GM19468 (cell line): ENCODE measurements at regions not wholly inside any gene's neighbourhood (a gene's known extent, or its start where the extent isn't known, plus 50 kb on each side); places are given as distances from the start of the nearest gene placed in this dataset.

Experiments used
- ATAC-seq: cut with Tn5 transposase; IDR thresholded peaks from one replicate; pipeline ENCODE4 v1.9.1; 2021; ENCODE audit warnings: mild to moderate bottlenecking, moderate library complexity, moderate number of reproducible peaks; ENCODE audit not compliant: unreplicated experiment; ENCODE audit errors: extremely low read depth

- ATAC-seq: no peak
These were observed 319.3 kb upstream of the NOVA1 start for GRCh38 chr14:26917086-26917485.

- ATAC-seq: no peak
These were observed 328.2 kb upstream of the NOVA1 start for GRCh38 chr14:26925876-26926584.

GRCh38 chr14:26926585-26926984, 328.8 kb upstream of the NOVA1 start:
- no peak for ATAC-seq

- ATAC-seq: no peak
These were observed 330.2 kb upstream of the NOVA1 start for GRCh38 chr14:26928019-26928418.

GRCh38 chr14:26929361-26929760, 331.5 kb upstream of the NOVA1 start:
- no peak for ATAC-seq

- no peak for ATAC-seq
These were observed 332.7 kb upstream of the NOVA1 start for GRCh38 chr14:26930576-26930975.

GRCh38 chr14:26932606-26933005, 334.8 kb upstream of the NOVA1 start:
- ATAC-seq: no peak

- ATAC-seq: no peak
These were observed 335.6 kb upstream of the NOVA1 start for GRCh38 chr14:26933431-26933830.

GRCh38 chr14:26934151-26934550, 336.3 kb upstream of the NOVA1 start:
- ATAC-seq: no peak

- ATAC-seq: no peak
These were observed 337.9 kb upstream of the NOVA1 start for GRCh38 chr14:26935733-26936132.

- ATAC-seq: no peak
These were observed 340.2 kb upstream of the NOVA1 start for GRCh38 chr14:26938054-26938453.

- no peak for ATAC-seq
These were observed 341.9 kb upstream of the NOVA1 start for GRCh38 chr14:26939755-26940154.

GRCh38 chr14:26941521-26941920, 343.7 kb upstream of the NOVA1 start:
- no peak for ATAC-seq

GRCh38 chr14:26947265-26947664, 349.4 kb upstream of the NOVA1 start:
- ATAC-seq: no peak

GRCh38 chr14:26959437-26959836, 361.6 kb upstream of the NOVA1 start:
- ATAC-seq: no peak

- no peak for ATAC-seq
These were observed 362.3 kb upstream of the NOVA1 start for GRCh38 chr14:26959972-26960660.

GRCh38 chr14:26963711-26964110, 365.9 kb upstream of the NOVA1 start:
- ATAC-seq: no peak

- no peak for ATAC-seq
These were observed 367.7 kb upstream of the NOVA1 start for GRCh38 chr14:26965490-26965889.

GRCh38 chr14:26966908-26967307, 369.1 kb upstream of the NOVA1 start:
- no peak for ATAC-seq

- ATAC-seq: no peak
These were observed 377.1 kb upstream of the NOVA1 start for GRCh38 chr14:26974965-26975364.

- ATAC-seq: no peak
These were observed 384.2 kb upstream of the NOVA1 start for GRCh38 chr14:26982071-26982470.
